ENCODE measurements at regions not wholly inside any gene's neighbourhood (a gene's known extent, or its start where the extent isn't known, plus 50 kb on each side); places are given as distances from the start of the nearest gene placed in this dataset.
A peak's percentile ranks its signal among the peaks of the same experiment; 100 is the strongest.

DNA sequence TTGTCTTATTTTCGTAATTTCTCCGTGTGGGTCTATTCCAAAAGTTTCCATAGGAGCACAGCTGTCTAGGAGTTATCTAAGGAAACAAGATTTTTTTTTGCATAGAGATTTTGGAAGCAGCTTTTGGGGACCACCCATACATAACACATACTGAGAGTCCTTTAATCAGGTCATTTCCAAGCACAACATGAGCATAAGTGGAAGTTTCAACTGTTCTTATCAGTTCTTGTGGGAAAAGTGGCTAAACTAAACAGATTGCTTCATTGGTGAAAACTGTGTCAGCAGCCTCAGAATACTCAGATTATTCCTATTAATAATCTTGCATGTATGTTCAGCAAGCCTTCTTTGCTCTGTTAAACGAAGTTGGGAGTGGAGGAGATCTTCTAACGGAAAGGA lies 153.6 kb upstream of the TYRP1 start:
- no peak for DNase-seq (ENCODE audit: low spot score)

DNA sequence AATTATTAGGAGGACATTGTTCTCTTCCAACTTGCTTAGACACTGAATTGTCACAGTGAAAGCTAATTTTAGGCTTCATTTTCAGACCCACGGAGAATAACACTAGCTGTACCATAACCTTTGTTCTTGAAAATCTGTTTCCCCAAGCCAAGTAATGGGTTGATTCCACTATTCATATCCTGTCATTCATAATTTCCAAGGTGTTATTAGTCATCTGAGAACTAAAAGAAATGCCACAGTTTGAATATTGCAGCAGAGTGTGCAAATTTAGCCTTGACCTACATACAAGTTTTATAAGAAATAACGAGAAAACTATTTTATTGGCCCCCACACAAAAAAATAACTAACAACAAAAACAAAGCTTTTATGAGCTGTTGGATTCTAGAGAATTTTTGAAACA lies 148.5 kb upstream of the TYRP1 start:
- no peak for DNase-seq (ENCODE audit: low spot score)

DNA sequence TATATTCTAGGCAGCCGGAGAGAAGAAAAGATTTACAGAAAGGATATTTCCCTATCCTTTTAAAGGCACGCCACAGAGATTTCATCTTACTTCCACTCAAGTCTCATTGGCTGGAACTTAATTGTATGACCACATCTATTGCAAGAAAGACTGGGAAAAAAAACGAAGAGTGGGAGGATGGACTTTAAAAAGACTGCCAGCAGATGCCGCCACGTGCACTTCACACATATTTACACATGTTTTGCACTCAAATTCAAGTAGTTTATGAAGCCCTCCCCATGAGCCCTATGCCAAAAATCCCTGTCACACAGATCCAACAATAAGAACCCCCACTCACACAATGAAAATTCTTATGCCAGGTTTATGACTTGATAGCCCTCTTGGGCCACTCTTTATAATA lies 138.5 kb upstream of the TYRP1 start:
- DNase-seq (ENCODE audit: low spot score): no peak

GRCh38 chr9:12566404-12567090 lies 126.6 kb upstream of the TYRP1 start:
- DNase-seq (ENCODE audit: low spot score): no peak

GRCh38 chr9:12584656-12585522 lies 108.3 kb upstream of the TYRP1 start:
- DNase-seq (ENCODE audit: low spot score): no peak

DNA sequence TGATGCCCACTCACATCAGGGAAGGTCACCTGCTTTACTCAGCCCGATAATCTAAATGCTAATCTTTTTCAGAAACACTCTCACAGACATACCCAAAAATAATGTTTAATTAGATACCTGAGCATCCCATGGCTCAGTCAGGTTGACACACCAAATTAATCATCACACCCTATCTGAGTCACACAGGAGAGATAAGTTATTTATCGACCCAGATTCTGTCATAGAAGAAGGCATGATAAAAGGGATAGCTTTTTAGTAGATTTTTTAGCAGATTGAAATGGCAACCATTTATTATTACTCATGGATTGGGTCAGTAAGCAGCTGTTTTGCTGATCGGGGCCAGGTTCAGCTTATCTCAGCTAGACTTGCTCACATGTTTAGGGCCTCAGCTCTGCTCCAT lies 97.8 kb upstream of the TYRP1 start:
- DNase-seq (ENCODE audit: low spot score): no peak

DNA sequence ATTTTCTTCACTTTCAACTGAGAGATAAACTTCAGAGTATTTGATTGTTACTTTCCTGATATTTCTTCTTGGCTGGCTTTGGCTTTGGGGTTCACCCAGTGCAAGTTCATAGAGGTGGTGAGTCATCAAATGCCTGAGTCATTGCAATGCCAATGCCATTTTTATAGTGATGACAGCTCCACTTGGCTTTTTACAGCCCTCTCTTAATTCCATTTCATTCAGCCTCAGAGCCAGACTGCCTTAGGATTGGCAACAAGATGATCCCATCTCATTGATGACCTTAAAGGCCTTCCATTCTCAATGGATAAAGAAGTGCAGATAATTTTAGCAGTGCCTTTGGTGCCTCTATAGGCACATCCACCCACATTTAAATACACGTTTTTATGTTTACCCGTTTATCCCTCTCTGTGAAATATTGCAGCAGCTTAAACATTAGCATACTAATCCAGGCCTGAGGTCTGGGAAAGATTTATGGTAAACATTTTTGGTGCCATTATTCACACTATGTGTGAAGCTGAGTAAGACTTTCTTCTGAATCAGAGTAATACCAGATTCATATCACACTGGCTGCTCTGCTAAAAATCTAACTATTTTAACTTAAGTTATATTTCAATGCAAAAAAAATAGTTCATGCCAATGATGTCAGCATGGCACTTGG lies 88.9 kb upstream of the TYRP1 start:
- no peak for DNase-seq (ENCODE audit: low spot score)

DNA sequence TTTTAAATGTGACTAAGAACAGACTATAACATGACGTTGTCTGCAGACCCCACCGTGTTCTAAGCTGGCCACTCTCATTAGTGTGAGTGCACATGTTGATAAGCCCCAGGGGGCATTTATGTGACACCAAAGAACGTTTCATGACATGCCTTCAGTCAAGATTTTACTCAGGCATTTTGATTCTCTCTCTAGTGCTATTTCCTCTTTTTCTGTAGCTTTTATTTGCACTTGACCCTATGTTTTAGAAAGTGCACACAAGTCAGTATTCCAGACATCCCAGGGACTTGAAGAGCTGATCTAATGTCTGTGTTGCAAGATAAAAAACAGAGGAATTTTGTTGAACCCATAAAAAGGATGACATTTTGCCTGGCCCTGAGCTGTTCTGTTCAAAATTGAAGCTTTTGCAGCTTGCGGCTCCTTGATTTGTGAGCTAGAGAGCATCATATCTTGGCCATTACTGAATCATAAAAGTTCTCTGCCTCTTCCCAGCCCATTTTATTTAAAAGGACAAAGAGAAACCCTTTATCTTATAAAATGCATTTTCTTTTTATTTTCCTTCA lies 80.9 kb upstream of the TYRP1 start:
- no peak for DNase-seq (ENCODE audit: low spot score)

GRCh38 chr9:12613071-12613470 lies 80.1 kb upstream of the TYRP1 start:
- DNase-seq (ENCODE audit: low spot score): no peak

GRCh38 chr9:12614488-12614887 lies 78.7 kb upstream of the TYRP1 start:
- no peak for DNase-seq (ENCODE audit: low spot score)

DNA sequence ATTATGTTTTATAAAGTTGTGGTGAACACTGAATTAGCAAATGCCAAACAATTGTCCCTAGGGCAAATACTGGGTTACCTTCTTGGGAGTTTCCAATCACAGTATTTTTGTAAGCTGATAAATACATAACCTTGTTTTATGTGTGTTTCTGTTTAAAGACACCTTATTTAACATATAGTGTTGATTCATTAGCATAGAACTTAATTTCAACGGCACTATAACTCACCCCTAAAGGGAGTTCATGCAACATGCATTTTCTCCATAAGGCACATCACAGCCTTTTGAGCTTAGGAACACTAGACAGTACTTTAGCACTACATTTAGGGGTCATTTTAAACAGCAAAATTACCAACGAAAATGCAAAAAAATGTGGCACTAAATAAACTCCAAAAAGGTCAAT lies 74.2 kb upstream of the TYRP1 start:
- no peak for DNase-seq (ENCODE audit: low spot score)

GRCh38 chr9:12625844-12626243 lies 67.3 kb upstream of the TYRP1 start:
- no peak for DNase-seq (ENCODE audit: low spot score)

- no peak for DNase-seq (ENCODE audit: low spot score)
Measured at GRCh38 chr9:12627096-12627495, 66.1 kb upstream of the TYRP1 start.

GRCh38 chr9:12628546-12628945 lies 64.6 kb upstream of the TYRP1 start:
- DNase-seq (ENCODE audit: low spot score): no peak

- no peak for DNase-seq (ENCODE audit: low spot score)
Measured at GRCh38 chr9:12629067-12629466, 64.1 kb upstream of the TYRP1 start.

- no peak for DNase-seq (ENCODE audit: low spot score)
Measured at GRCh38 chr9:12631866-12632265, 61.3 kb upstream of the TYRP1 start.

DNA sequence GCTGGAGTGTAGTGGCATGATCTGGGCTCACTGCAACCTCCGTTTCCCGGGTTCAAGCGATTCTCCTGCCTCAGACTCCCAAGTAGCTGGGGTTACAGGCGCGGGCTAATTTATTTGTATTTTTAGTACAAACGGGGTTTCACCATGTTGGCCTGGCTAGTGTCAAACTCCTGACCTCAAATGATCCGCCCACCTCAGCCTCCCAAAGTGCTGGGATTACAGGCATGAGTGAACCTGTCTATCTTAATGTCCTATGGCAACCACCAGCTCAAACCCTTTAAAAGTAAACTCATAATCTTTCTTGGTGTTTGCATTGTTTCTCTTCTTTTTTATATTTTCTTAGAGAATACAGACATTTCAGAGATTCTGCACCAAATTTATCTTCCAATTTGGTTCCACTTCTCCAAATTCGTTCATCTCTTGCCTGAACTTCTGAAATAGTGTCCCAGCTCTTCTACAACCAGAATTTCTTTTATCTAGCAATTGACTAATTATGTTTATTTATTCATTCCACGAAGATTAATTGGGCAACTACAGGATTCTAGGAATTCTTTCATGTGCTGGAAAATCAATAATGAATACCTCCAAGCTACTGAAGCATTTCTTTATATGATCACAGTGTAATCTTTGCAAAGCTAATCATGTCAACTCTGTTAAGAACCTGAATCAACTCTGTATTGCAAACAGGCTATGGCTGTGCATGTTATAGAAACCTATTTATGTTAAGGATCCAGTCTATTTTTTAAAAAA lies 60.0 kb upstream of the TYRP1 start:
- DNase-seq (ENCODE audit: low spot score): no peak

- peak; percentile 2 for DNase-seq (ENCODE audit: low spot score)
Measured at GRCh38 chr9:12640016-12640587, 53.1 kb upstream of the TYRP1 start.

GRCh38 chr9:12640866-12641636 lies 52.1 kb upstream of the TYRP1 start:
- DNase-seq (ENCODE audit: low spot score): no peak

All from HuH-7 (cell line).